ENCODE measurements at regions not wholly inside any gene's neighbourhood (a gene's known extent, or its start where the extent isn't known, plus 50 kb on each side); places are given as distances from the start of the nearest gene placed in this dataset.

- intact Hi-C loops (cut with DNase I; ENCODE audit: low total_unique reads), result no loop called here
- TF ChIP-seq POLR2A (IDR thresholded peaks at IDR 0.05), result no peak
- TF ChIP-seq POLR2AphosphoS5 (IDR thresholded peaks at IDR 0.05), result no peak
- TF ChIP-seq CTCF (IDR thresholded peaks at IDR 0.05), result no peak
- no peak overlapping the region for H3K4me3 ChIP-seq
Observed at GRCh38 chrX:128464116-128464515, 411.9 kb upstream of the ACTRT1 start.

DNA sequence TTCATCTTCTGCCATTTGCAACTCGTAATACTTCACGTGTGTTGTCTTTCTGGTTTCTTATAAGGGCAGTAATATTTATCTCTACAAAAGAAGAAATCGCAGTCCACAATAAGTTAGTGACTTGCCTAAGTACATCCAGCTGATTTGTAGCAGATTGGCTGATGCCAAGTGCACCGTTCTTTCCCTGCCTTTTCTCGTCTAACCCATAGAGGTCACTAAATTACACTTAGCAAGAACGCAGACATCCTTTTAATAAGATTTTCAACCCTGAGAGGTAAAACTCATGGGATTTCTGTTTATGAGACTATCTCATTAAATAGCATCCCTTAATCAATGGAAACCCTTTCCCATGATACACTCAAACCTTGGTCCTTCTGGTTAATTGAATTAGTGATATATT is 408.6 kb upstream of the ACTRT1 start:
- WGBS, 5 donors, result 20 to 46% (median 27%) methylated on average over 6 of the region's 6 CpGs
- Histone ChIP-seq H3K4me1 (no peaks in the 10 kb centered on the region), H3K9me3 (peaks cover 0 to 2% (median 0%) of the 10 kb centered on the region in 4 donors), H3K27ac (no peak overlapping the region), H3K4me3 (no peak overlapping the region), H3K27me3 (no peaks in the 10 kb centered on the region), H3K36me3 (no peaks in the 10 kb centered on the region)
- TF ChIP-seq CTCF (IDR thresholded peaks at IDR 0.05) (no peak), POLR2A (IDR thresholded peaks at IDR 0.05) (no peak), POLR2AphosphoS5 (IDR thresholded peaks at IDR 0.05) (no peak), EP300 (IDR thresholded peaks at IDR 0.05) (no peak)
- no peak for DNase-seq
- intact Hi-C loops (cut with DNase I; ENCODE audit: low total_unique reads), result no loop called here

More at GRCh38 chrX:128464116-128464515, 411.9 kb upstream of the ACTRT1 start:
- 58 to 68% (median 65%) methylated on average over 5 of the region's 5 CpGs for WGBS, 5 donors
- H3K9me3 ChIP-seq, result no peaks in the 10 kb centered on the region
- no peak overlapping the region for H3K27ac ChIP-seq
- no peaks in the 10 kb centered on the region for H3K4me1 ChIP-seq
- H3K27me3 ChIP-seq, result no peaks in the 10 kb centered on the region
- no peaks in the 10 kb centered on the region for H3K36me3 ChIP-seq
- DNase-seq, result no peak

GRCh38 chrX:128458888-128459287 is 406.7 kb upstream of the ACTRT1 start:
- 63 to 95% (median 72%) methylated on average over 2 of the region's 2 CpGs for WGBS, 5 donors
- Histone ChIP-seq H3K36me3 (no peaks in the 10 kb centered on the region), H3K4me3 (no peak overlapping the region), H3K4me1 (no peaks in the 10 kb centered on the region), H3K9me3 (peaks cover 0 to 21% (median 0%) of the 10 kb centered on the region in 4 donors), H3K27ac (no peak overlapping the region), H3K27me3 (no peaks in the 10 kb centered on the region)
- TF ChIP-seq POLR2A (IDR thresholded peaks at IDR 0.05), result no peak
- no peak for TF ChIP-seq CTCF (IDR thresholded peaks at IDR 0.05)
- no peak for DNase-seq
- intact Hi-C loops (cut with DNase I; ENCODE audit: low total_unique reads), result no loop called here

DNA sequence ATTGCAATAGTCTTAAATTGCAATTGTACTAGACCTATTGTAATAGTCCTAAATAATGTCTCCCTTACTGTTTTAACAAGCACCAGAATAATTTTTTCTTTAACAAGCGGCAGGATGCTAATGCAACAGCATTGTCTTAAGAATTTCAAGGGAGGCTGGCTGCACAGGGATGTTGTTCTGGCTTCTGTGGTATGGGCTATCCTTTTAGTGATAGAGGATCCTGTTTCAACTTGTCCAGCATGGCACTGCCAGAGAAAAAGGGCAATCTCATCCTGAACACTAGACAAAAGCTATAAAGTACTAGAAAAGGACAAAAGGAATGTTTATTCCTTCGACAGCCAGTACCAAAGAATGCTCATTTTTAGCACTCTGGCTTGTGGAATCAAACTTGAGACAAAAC is 405.5 kb upstream of the ACTRT1 start:
- Histone ChIP-seq H3K36me3 (no peaks in the 10 kb centered on the region), H3K27ac (no peak overlapping the region), H3K4me3 (no peak overlapping the region), H3K4me1 (no peaks in the 10 kb centered on the region), H3K27me3 (no peaks in the 10 kb centered on the region), H3K9me3 (peaks cover 0 to 22% (median 0%) of the 10 kb centered on the region in 4 donors)
- WGBS, 5 donors, result 65 to 85% (median 68%) methylated on average over 2 of the region's 2 CpGs
- intact Hi-C loops (cut with DNase I; ENCODE audit: low total_unique reads), result no loop called here
- no peak for TF ChIP-seq CTCF (IDR thresholded peaks at IDR 0.05)
- TF ChIP-seq POLR2A (IDR thresholded peaks at IDR 0.05), result no peak
- no peak for TF ChIP-seq POLR2AphosphoS5 (IDR thresholded peaks at IDR 0.05)
- TF ChIP-seq EP300 (IDR thresholded peaks at IDR 0.05), result no peak
- no peak for DNase-seq

Measured in stomach (tissue), 8 donors.